ENCODE measurements at regions not wholly inside any gene's neighbourhood (a gene's known extent, or its start where the extent isn't known, plus 50 kb on each side); places are given as distances from the start of the nearest gene placed in this dataset.

GRCh38 chr7:21104124-21104500, 317.4 kb upstream of the SP8 start:
- H3K27ac ChIP-seq: no peak overlapping the region
- DNase-seq: no peak
- H3K9me3 ChIP-seq (ENCODE audit: severe bottlenecking): no peaks in the 10 kb centered on the region
- no peak overlapping the region for H3K4me3 ChIP-seq (ENCODE audit: low read depth, low read length)
- TF ChIP-seq, protein P1, sequence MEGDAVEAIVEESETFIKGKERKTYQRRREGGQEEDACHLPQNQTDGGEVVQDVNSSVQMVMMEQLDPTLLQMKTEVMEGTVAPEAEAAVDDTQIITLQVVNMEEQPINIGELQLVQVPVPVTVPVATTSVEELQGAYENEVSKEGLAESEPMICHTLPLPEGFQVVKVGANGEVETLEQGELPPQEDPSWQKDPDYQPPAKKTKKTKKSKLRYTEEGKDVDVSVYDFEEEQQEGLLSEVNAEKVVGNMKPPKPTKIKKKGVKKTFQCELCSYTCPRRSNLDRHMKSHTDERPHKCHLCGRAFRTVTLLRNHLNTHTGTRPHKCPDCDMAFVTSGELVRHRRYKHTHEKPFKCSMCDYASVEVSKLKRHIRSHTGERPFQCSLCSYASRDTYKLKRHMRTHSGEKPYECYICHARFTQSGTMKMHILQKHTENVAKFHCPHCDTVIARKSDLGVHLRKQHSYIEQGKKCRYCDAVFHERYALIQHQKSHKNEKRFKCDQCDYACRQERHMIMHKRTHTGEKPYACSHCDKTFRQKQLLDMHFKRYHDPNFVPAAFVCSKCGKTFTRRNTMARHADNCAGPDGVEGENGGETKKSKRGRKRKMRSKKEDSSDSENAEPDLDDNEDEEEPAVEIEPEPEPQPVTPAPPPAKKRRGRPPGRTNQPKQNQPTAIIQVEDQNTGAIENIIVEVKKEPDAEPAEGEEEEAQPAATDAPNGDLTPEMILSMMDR (IDR thresholded peaks at IDR 0.05; ENCODE audit: low read depth, low read length): no peak
- H3K36me3 ChIP-seq: no peaks in the 10 kb centered on the region
- peaks cover 7% of the 10 kb centered on the region for H3K27me3 ChIP-seq (ENCODE audit: insufficient read depth, low read depth, severe bottlenecking)

- DNase-seq: no peak
- TF ChIP-seq, protein P1 (IDR thresholded peaks at IDR 0.05; ENCODE audit: low read depth, low read length): no peak
- Histone ChIP-seq H3K36me3 (no peaks in the 10 kb centered on the region), H3K9me3 (ENCODE audit: severe bottlenecking) (no peaks in the 10 kb centered on the region), H3K27ac (no peak overlapping the region), H3K27me3 (ENCODE audit: insufficient read depth, low read depth, severe bottlenecking) (peaks cover 6% of the 10 kb centered on the region), H3K4me3 (ENCODE audit: low read depth, low read length) (no peak overlapping the region)
These were observed 319.6 kb upstream of the SP8 start for GRCh38 chr7:21106296-21106732.

- Histone ChIP-seq H3K27ac (no peak overlapping the region), H3K27me3 (ENCODE audit: insufficient read depth, low read depth, severe bottlenecking) (peaks cover 2% of the 10 kb centered on the region), H3K9me3 (ENCODE audit: severe bottlenecking) (no peaks in the 10 kb centered on the region), H3K36me3 (no peaks in the 10 kb centered on the region), H3K4me3 (ENCODE audit: low read depth, low read length) (no peak overlapping the region)
- TF ChIP-seq, protein P1 (IDR thresholded peaks at IDR 0.05; ENCODE audit: low read depth, low read length): no peak
- no peak for DNase-seq
These were observed 320.4 kb upstream of the SP8 start for GRCh38 chr7:21107101-21107500.

- TF ChIP-seq, protein P1 (IDR thresholded peaks at IDR 0.05; ENCODE audit: low read depth, low read length): no peak
- Histone ChIP-seq H3K9me3 (ENCODE audit: severe bottlenecking) (no peaks in the 10 kb centered on the region), H3K27ac (no peak overlapping the region), H3K4me3 (ENCODE audit: low read depth, low read length) (no peak overlapping the region), H3K36me3 (no peaks in the 10 kb centered on the region), H3K27me3 (ENCODE audit: insufficient read depth, low read depth, severe bottlenecking) (peaks cover 2% of the 10 kb centered on the region)
- DNase-seq: no peak
These were observed 319.7 kb upstream of the SP4 start for GRCh38 chr7:21108182-21108581.

GRCh38 chr7:21113609-21114415, 314.1 kb upstream of the SP4 start:
- H3K27me3 ChIP-seq (ENCODE audit: insufficient read depth, low read depth, severe bottlenecking): peaks cover 15% of the 10 kb centered on the region
- H3K27ac ChIP-seq: no peak overlapping the region
- no peak for DNase-seq
- H3K4me3 ChIP-seq (ENCODE audit: low read depth, low read length): no peak overlapping the region
- H3K36me3 ChIP-seq: no peaks in the 10 kb centered on the region
- TF ChIP-seq, protein P1 (IDR thresholded peaks at IDR 0.05; ENCODE audit: low read depth, low read length): no peak
- H3K9me3 ChIP-seq (ENCODE audit: severe bottlenecking): no peaks in the 10 kb centered on the region

GRCh38 chr7:21123586-21123985, 304.3 kb upstream of the SP4 start:
- Histone ChIP-seq H3K27ac (no peak overlapping the region), H3K27me3 (ENCODE audit: insufficient read depth, low read depth, severe bottlenecking) (peaks cover 20% of the 10 kb centered on the region), H3K4me3 (ENCODE audit: low read depth, low read length) (no peak overlapping the region), H3K36me3 (no peaks in the 10 kb centered on the region), H3K9me3 (ENCODE audit: severe bottlenecking) (no peaks in the 10 kb centered on the region)
- TF ChIP-seq, protein P1 (IDR thresholded peaks at IDR 0.05; ENCODE audit: low read depth, low read length): no peak
- DNase-seq: no peak

All from WERI-Rb-1 (cell line).